Esophagus squamous epithelium (tissue), 4 donors: ENCODE measurements at regions not wholly inside any gene's neighbourhood (a gene's known extent, or its start where the extent isn't known, plus 50 kb on each side); places are given as distances from the start of the nearest gene placed in this dataset.

ENCODE experiments used
- POLR2A ChIP-seq, 4 donors: fragments of 450-650 bp; IDR thresholded peaks; one replicate each; pipeline ENCODE4 v1.6.1; 2017; ENCODE audit warnings: antibody characterized with exemption in 4 of 4, mild to moderate bottlenecking in 4 of 4, moderate library complexity in 3 of 4
- TF ChIP-seq, protein P1 (sequence below), 6 experiments: fragments of 450-650 bp in 4 of 6; fragments of 200-600 bp in 2 of 6; sonication (generic) in 2 of 6; IDR thresholded peaks; one replicate each; pipeline ENCODE4 v1.5.1; 2016 to 2019; ENCODE audit warnings: antibody characterized with exemption in 6 of 6, mild to moderate bottlenecking in 4 of 6, moderate library complexity in 4 of 6

DNA sequence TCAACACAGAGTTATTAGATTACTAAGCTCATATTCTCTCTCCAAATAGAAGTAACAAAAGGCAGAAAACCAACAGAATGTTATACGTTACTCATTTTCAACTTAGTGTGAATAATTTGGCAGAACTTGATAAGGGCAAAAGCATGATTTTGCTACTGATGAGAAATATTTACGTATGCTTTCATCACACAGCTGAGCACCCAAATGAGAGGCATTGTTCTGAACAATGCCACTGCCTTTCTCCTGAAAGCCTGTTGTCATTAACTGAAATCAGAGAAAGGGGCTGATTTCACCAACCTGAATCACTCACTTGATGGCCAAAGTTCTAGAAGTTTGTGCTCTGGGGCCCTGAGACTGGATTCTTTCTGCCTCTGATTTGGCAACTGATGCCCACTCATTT lies 367.5 kb upstream of the PTGER4 start:
- TF ChIP-seq, protein P1, sequence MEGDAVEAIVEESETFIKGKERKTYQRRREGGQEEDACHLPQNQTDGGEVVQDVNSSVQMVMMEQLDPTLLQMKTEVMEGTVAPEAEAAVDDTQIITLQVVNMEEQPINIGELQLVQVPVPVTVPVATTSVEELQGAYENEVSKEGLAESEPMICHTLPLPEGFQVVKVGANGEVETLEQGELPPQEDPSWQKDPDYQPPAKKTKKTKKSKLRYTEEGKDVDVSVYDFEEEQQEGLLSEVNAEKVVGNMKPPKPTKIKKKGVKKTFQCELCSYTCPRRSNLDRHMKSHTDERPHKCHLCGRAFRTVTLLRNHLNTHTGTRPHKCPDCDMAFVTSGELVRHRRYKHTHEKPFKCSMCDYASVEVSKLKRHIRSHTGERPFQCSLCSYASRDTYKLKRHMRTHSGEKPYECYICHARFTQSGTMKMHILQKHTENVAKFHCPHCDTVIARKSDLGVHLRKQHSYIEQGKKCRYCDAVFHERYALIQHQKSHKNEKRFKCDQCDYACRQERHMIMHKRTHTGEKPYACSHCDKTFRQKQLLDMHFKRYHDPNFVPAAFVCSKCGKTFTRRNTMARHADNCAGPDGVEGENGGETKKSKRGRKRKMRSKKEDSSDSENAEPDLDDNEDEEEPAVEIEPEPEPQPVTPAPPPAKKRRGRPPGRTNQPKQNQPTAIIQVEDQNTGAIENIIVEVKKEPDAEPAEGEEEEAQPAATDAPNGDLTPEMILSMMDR (IDR thresholded peaks at IDR 0.05), result no peak
- TF ChIP-seq POLR2A (IDR thresholded peaks at IDR 0.05), result no peak
